ENCODE measurements at regions not wholly inside any gene's neighbourhood (a gene's known extent, or its start where the extent isn't known, plus 50 kb on each side); places are given as distances from the start of the nearest gene placed in this dataset.

DNA sequence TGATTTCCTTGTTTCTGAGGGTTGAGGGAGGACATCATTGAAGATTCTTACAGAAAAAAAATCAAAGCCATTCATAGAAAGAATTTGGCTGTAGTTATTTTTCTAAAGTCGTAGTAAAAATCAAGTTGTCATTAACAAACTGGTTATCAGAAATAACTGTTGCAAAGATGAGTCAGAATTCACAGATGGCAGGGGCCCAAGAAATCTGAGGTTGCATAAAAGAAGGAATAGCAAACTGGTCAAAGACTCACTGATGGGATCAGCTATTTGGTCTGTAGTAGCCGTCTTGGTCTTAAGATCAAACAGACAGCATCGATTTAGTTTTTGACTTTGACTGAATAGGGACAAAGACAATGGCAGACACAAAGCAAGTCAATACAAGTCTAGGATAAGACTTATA lies 334.3 kb downstream of the FIGN start:
- TF ChIP-seq, protein P1, sequence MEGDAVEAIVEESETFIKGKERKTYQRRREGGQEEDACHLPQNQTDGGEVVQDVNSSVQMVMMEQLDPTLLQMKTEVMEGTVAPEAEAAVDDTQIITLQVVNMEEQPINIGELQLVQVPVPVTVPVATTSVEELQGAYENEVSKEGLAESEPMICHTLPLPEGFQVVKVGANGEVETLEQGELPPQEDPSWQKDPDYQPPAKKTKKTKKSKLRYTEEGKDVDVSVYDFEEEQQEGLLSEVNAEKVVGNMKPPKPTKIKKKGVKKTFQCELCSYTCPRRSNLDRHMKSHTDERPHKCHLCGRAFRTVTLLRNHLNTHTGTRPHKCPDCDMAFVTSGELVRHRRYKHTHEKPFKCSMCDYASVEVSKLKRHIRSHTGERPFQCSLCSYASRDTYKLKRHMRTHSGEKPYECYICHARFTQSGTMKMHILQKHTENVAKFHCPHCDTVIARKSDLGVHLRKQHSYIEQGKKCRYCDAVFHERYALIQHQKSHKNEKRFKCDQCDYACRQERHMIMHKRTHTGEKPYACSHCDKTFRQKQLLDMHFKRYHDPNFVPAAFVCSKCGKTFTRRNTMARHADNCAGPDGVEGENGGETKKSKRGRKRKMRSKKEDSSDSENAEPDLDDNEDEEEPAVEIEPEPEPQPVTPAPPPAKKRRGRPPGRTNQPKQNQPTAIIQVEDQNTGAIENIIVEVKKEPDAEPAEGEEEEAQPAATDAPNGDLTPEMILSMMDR (conservative IDR thresholded peaks at IDR 0.05; ENCODE audit: low read length) = no peak
- no peak for TF ChIP-seq EZH2phosphoT487 (IDR thresholded peaks at IDR 0.05; ENCODE audit: borderline replicate concordance)
